Stimulated activated naive CD8-positive, alpha-beta T cell treated with anti-CD3 and anti-CD28 coated beads, Interleukin-15, Interleukin-2, amounts not matched to agents 100 U/mL and 50 U/mL, for 24 hours (primary cell): ENCODE measurements at regions not wholly inside any gene's neighbourhood (a gene's known extent, or its start where the extent isn't known, plus 50 kb on each side); places are given as distances from the start of the nearest gene placed in this dataset.

Experiments
- ATAC-seq: fragments of 150-1000 bp; cut with Tn5 transposase; one replicate; pipeline ENCODE4 v1.10.0; 2021
- DNase-seq: peaks from one replicate; pipeline ENCODE4 v3.0.0; 2021

- ATAC-seq = no peak
- no peak for DNase-seq
Observed at GRCh38 chr13:73258406-73258805, 199.6 kb downstream of the KLF5 start.

- ATAC-seq (no peak), DNase-seq (no peak)
Observed at GRCh38 chr13:73254827-73255226, 196.0 kb downstream of the KLF5 start.

GRCh38 chr13:73251626-73252265 lies 192.9 kb downstream of the KLF5 start:
- ATAC-seq (no peak), DNase-seq (no peak)

GRCh38 chr13:73250061-73250460 lies 191.3 kb downstream of the KLF5 start:
- no peak for ATAC-seq
- no peak for DNase-seq

- DNase-seq (no peak), ATAC-seq (no peak)
Observed at GRCh38 chr13:73248711-73249580, 190.1 kb downstream of the KLF5 start.

GRCh38 chr13:73248154-73248553 lies 189.3 kb downstream of the KLF5 start:
- DNase-seq = no peak
- ATAC-seq = no peak

- DNase-seq = no peak
- no peak for ATAC-seq
Observed at GRCh38 chr13:73245246-73245645, 186.4 kb downstream of the KLF5 start.

- DNase-seq (no peak), ATAC-seq (no peak)
Observed at GRCh38 chr13:73244467-73244866, 185.7 kb downstream of the KLF5 start.

- DNase-seq (no peak), ATAC-seq (no peak)
Observed at GRCh38 chr13:73242515-73243015, 183.8 kb downstream of the KLF5 start.

- no peak for DNase-seq
- no peak for ATAC-seq
Observed at GRCh38 chr13:73240193-73240592, 181.4 kb downstream of the KLF5 start.

GRCh38 chr13:73235385-73235784 lies 176.6 kb downstream of the KLF5 start:
- DNase-seq = no peak
- ATAC-seq = no peak

GRCh38 chr13:73231471-73231870 lies 172.7 kb downstream of the KLF5 start:
- ATAC-seq (no peak), DNase-seq (no peak)

GRCh38 chr13:73230716-73231115 lies 171.9 kb downstream of the KLF5 start:
- DNase-seq = no peak
- peak; percentile 22 for ATAC-seq

- ATAC-seq (peak; percentile 79), DNase-seq (no peak)
Observed at GRCh38 chr13:73228546-73228945, 169.7 kb downstream of the KLF5 start.

- DNase-seq = no peak
- no peak for ATAC-seq
Observed at GRCh38 chr13:73225990-73226389, 167.2 kb downstream of the KLF5 start.

- ATAC-seq (peak; percentile 56), DNase-seq (no peak)
Observed at GRCh38 chr13:73224703-73225102, 165.9 kb downstream of the KLF5 start.

- ATAC-seq (peak; percentile 68), DNase-seq (peak; percentile 37)
Observed at GRCh38 chr13:73223372-73223781, 164.6 kb downstream of the KLF5 start.

GRCh38 chr13:73222627-73223305 lies 164.0 kb downstream of the KLF5 start:
- DNase-seq (no peak), ATAC-seq (no peak)

GRCh38 chr13:73220966-73221720 lies 162.3 kb downstream of the KLF5 start:
- DNase-seq (no peak), ATAC-seq (peak; percentile 12)

GRCh38 chr13:73218181-73218580 lies 159.4 kb downstream of the KLF5 start:
- ATAC-seq (no peak), DNase-seq (no peak)

GRCh38 chr13:73216381-73216831 lies 157.6 kb downstream of the KLF5 start:
- DNase-seq (no peak), ATAC-seq (no peak)

GRCh38 chr13:73215823-73216222 lies 157.0 kb downstream of the KLF5 start:
- no peak for ATAC-seq

More at GRCh38 chr13:73215823-73216222, 157.0 kb downstream of the KLF5 start:
- no peak for DNase-seq
